Breast epithelium (tissue), 3 donors: ENCODE measurements at regions not wholly inside any gene's neighbourhood (a gene's known extent, or its start where the extent isn't known, plus 50 kb on each side); places are given as distances from the start of the nearest gene placed in this dataset.

Source experiments
- POLR2A ChIP-seq: fragments of 450-650 bp; IDR thresholded peaks from one replicate; pipeline ENCODE4 v1.6.1; 2016; ENCODE audit warnings: antibody characterized with exemption, mild to moderate bottlenecking, moderate library complexity
- POLR2AphosphoS5 ChIP-seq, 3 donors: sonication (generic); formaldehyde crosslinking; IDR thresholded peaks; one replicate each; pipeline ENCODE4 v1.6.1; 2017; ENCODE audit warnings: antibody characterized with exemption in 3 of 3

DNA sequence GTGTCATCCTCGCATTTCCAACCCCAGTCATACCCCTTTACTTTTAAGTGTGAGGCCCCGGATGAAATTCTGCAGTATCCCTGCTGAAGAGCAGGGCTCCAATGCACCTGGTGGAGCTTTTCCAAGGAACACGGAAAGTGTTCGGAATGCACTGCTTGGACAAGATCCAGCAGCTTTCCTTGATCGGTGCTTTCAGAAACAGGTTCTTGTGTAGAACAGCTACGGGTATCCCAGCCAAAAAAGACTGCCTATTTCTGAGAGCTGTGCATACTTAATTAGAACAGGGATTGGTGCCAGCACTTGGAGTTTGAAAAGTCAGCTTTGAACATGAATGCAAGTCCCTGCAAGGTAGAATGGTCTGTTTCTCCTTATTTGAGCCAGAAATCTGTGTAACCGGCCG lies 87.2 kb upstream of the C1QTNF9B start:
- no peak for TF ChIP-seq POLR2A
- TF ChIP-seq POLR2AphosphoS5 (IDR thresholded peaks at IDR 0.05) = no peak
